HepG2 (cell line): ENCODE measurements at regions not wholly inside any gene's neighbourhood (a gene's known extent, or its start where the extent isn't known, plus 50 kb on each side); places are given as distances from the start of the nearest gene placed in this dataset.

Experiments used
- ATAC-seq: fragments of 200-7000 bp; cut with Tn5 transposase; 3 replicates; pipeline ENCODE4 v1.9.1; 2020; ENCODE audit warnings: mild to moderate bottlenecking, moderate library complexity
- BruUV-seq: library from RNA; stranded (reverse); fragments of 400-500 nt; replicated peaks from 2 replicates; lab custom pipeline; 2021; lab: Mats Ljungman, UMichigan
- CTCF ChIA-PET: fragments of 300-600 bp; formaldehyde crosslinking; extraction: SDS; loops from one replicate; lab custom pipeline; 2021; ENCODE audit warnings: low total read pairs, inconsistent platforms, low intra/inter-chr PET ratio; lab: Yijun Ruan, JAX
- POLR2A ChIA-PET: fragments of 350-600 bp; sonication (Branson Sonifier 250); formaldehyde crosslinking; loops from one replicate; lab custom pipeline; 2020; ENCODE audit warnings: antibody characterized with exemption, inconsistent platforms; lab: Yijun Ruan, JAX
- DNase-seq: peaks from one replicate; pipeline ENCODE4 v3.0.0-alpha.2; 2015; ENCODE audit warnings: low spot score
- FAIRE-seq: peaks from 3 replicates; lab custom pipeline; 2011; peaks lifted over from hg19 to GRCh38; lab: Jason Lieb, UNC
- H2AFZ ChIP-seq: one replicate; pipeline ENCODE4 v1.6.1; 2011; ENCODE audit warnings: low read length, inconsistent platforms
- H3K27ac ChIP-seq: fragments of 300-600 bp; 3 replicates; pipeline ENCODE4 v1.8.0; 2011; ENCODE audit warnings: mixed run types, mild to moderate bottlenecking, mixed read lengths, low read length, inconsistent platforms; ENCODE audit not compliant: insufficient read depth; ENCODE audit errors: extremely low read length
- H3K27me3 ChIP-seq, 2 experiments: fragments of 200-600 bp in 1 of 2; 2 replicates in 1 of 2; 3 replicates in 1 of 2; pipeline versions ENCODE4 v1.6.0 to v1.8.0; 2011; ENCODE audit warnings: low read length in 2 of 2, mild to moderate bottlenecking in 2 of 2, moderate library complexity in 2 of 2, inconsistent platforms in 1 of 2; ENCODE audit not compliant: insufficient read depth in 2 of 2, control insufficient read depth in 1 of 2
- H3K36me3 ChIP-seq, 2 experiments: fragments of 200-600 bp in 1 of 2; replicated peaks in 1 of 2; 2 replicates in 1 of 2; 3 replicates in 1 of 2; pipeline versions ENCODE4 v1.5.1 to v1.8.0; 2011; ENCODE audit warnings: low read length in 2 of 2, inconsistent platforms in 1 of 2; ENCODE audit not compliant: insufficient read depth in 2 of 2, control insufficient read depth in 1 of 2
- H3K4me1 ChIP-seq: 2 replicates; pipeline ENCODE4 v1.5.1; 2012; ENCODE audit warnings: low read length, inconsistent platforms; ENCODE audit not compliant: insufficient read depth
- H3K4me2 ChIP-seq: 2 replicates; pipeline ENCODE4 v1.6.0; 2011; ENCODE audit warnings: low read depth, low read length, inconsistent platforms
- H3K4me3 ChIP-seq, 3 experiments: fragments of 200-600 bp in 1 of 3; sonication (generic), shearing (Covaris generic) in 1 of 3; replicated peaks in 1 of 3; 2 replicates each; pipeline ENCODE4 v1.5.1; 2011 to 2016; ENCODE audit warnings: low read length in 3 of 3, inconsistent platforms in 2 of 3, low read depth in 2 of 3, mild to moderate bottlenecking in 2 of 3, control low read depth in 1 of 3, mixed read lengths in 1 of 3; ENCODE audit not compliant: insufficient read depth in 1 of 3
- H3K79me2 ChIP-seq: one replicate; pipeline ENCODE4 v1.6.1; 2011; ENCODE audit warnings: low read length, inconsistent platforms; ENCODE audit not compliant: insufficient read depth
- H3K9ac ChIP-seq: 2 replicates; pipeline ENCODE4 v1.6.0; 2011; ENCODE audit warnings: mild to moderate bottlenecking, low read depth, low read length, inconsistent platforms; ENCODE audit not compliant: insufficient read depth
- H3K9me3 ChIP-seq: 2 replicates; pipeline ENCODE4 v1.5.1; 2012; ENCODE audit warnings: mild to moderate bottlenecking, low read length
- H4K20me1 ChIP-seq: 2 replicates; pipeline ENCODE4 v1.6.0; 2011; ENCODE audit warnings: inconsistent platforms, mild to moderate bottlenecking, low read length, moderate library complexity; ENCODE audit not compliant: insufficient read depth
- BCL6 ChIP-seq: IDR thresholded peaks from 2 replicates; pipeline ENCODE4 v1.6.1; 2016; ENCODE audit warnings: missing genetic modification reagents, missing compliant biosample characterization
- CBFB ChIP-seq: sonication (generic); formaldehyde crosslinking; IDR thresholded peaks from 2 replicates; pipeline ENCODE4 v1.4.0; 2020; ENCODE audit warnings: missing genetic modification reagents
- EEA1 ChIP-seq: sonication (generic); formaldehyde crosslinking; IDR thresholded peaks from 2 replicates; pipeline ENCODE4 v1.5.1; 2020; ENCODE audit warnings: mild to moderate bottlenecking, missing genetic modification reagents, borderline replicate concordance
- ELF1 ChIP-seq: sonication (generic); formaldehyde crosslinking; IDR thresholded peaks from 2 replicates; pipeline ENCODE4 v1.4.0; 2020; ENCODE audit warnings: missing genetic modification reagents
- ZFY ChIP-seq: sonication (generic); formaldehyde crosslinking; IDR thresholded peaks from 2 replicates; pipeline ENCODE4 v1.4.0; 2020; ENCODE audit warnings: missing genetic modification reagents
- ZNF605 ChIP-seq: sonication (generic); formaldehyde crosslinking; IDR thresholded peaks from 2 replicates; pipeline ENCODE4 v1.8.0; 2022; ENCODE audit warnings: mild to moderate bottlenecking, missing genetic modification reagents
- WGBS: methylation state at CpG from one replicate; pipeline ENCODE4 v1.1.6; 2017; ENCODE audit warnings: low lambda C conversion rate; 5-methylcytosine and 5-hydroxymethylcytosine counted together
- in situ Hi-C: cut with HindIII; loops from 2 replicates; pipeline ENCODE4 v1.10.0; 2017; ENCODE audit warnings: low pct_unique_long_range_greater_than_20kb; ENCODE audit not compliant: extremely low pct_ligation_motif_present
- intact Hi-C: fragments of 100-400 bp; cut with micrococcal nuclease; formaldehyde crosslinking; loops from one replicate; pipeline ENCODE4 v1.10.0; 2022; ENCODE audit not compliant: unreplicated experiment
- TF ChIP-seq, protein P1 (sequence below): sonication (generic); formaldehyde crosslinking; IDR thresholded peaks from 2 replicates; pipeline ENCODE4 v1.8.0; 2022; ENCODE audit warnings: mild to moderate bottlenecking, missing genetic modification reagents
- TF ChIP-seq, protein P2 (sequence below): sonication (generic); formaldehyde crosslinking; IDR thresholded peaks from 2 replicates; pipeline ENCODE4 v1.4.0; 2020; ENCODE audit warnings: mild to moderate bottlenecking, missing genetic modification reagents, borderline replicate concordance
- TF ChIP-seq, protein P3 (sequence below): sonication (generic); IDR thresholded peaks from 2 replicates; pipeline ENCODE4 v1.6.1; 2016; ENCODE audit warnings: low read depth, borderline replicate concordance

DNA sequence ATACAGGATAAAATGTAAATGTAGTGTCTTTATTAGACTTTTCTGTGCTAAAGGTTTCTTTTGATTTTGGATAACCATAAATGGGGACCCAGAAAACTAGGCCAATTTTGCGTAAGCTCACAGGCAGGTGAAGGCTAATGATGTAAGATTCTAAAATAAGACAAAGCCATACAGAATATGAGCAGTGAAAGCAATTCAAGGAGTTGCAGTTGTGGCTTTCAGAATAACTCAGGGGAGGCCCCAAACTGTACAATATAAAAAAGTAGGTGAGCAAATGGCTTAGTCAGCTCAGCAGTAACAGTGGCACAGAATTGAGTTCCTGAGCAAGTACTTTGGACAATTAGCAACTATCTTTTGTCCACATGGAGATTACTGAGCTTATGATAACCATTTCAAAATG lies 81.7 kb upstream of the NRP1 start:
- no peak for DNase-seq
- ChIA-PET POLR2A (no interaction called here), CTCF (no interaction called here)
- Histone ChIP-seq H3K4me3 (no peak overlapping the region), H3K9me3 (no peaks in the 10 kb centered on the region), H4K20me1 (no peaks in the 10 kb centered on the region), H3K4me1 (no peaks in the 10 kb centered on the region), H2AFZ (no peak overlapping the region), H3K27ac (no peak overlapping the region), H3K27me3 (no peaks in the 10 kb centered on the region), H3K79me2 (no peaks in the 10 kb centered on the region), H3K9ac (no peak overlapping the region), H3K36me3 (no peaks in the 10 kb centered on the region), H3K4me2 (no peak overlapping the region)
- intact Hi-C loops (no loop called here), in situ Hi-C loops (no loop called here)
- TF ChIP-seq BCL6 (CRISPR knock-in tag) = no peak
- WGBS = 85% methylated on average over 1 of the region's 1 CpG
- no peak for FAIRE-seq
- ATAC-seq = no peak
- BruUV-seq = no TSS peak

DNA sequence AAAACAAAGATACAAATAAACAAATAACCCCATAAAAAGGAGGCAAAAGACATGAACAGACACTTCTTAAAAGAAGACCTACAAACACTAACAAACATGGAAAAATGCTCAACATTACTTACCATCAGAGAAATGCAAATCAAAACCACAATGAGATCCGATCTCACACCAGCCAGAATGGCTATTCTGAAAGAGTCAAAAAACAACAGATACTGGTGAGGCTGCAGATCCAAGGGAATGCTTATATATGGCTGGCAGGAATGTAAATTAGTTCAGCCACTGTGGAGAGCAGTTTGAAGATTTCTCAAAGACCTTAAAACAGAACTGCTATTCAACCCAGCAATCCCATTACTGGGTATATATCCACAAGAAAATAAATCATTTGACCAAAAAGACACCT lies 80.4 kb upstream of the NRP1 start:
- CTCF ChIA-PET = no interaction called here
- Histone ChIP-seq H3K27me3 (no peaks in the 10 kb centered on the region), H3K27ac (no peak overlapping the region), H2AFZ (no peak overlapping the region), H3K79me2 (no peaks in the 10 kb centered on the region), H3K9me3 (no peaks in the 10 kb centered on the region), H3K36me3 (no peaks in the 10 kb centered on the region), H3K4me2 (no peak overlapping the region), H3K4me1 (no peaks in the 10 kb centered on the region), H3K4me3 (no peak overlapping the region), H4K20me1 (no peaks in the 10 kb centered on the region), H3K9ac (no peak overlapping the region)
- DNase-seq (no peak), ATAC-seq (no peak), FAIRE-seq (no peak)
- in situ Hi-C loops = no loop called here
- WGBS = 37% methylated on average over 1 of the region's 1 CpG
- POLR2A ChIA-PET = no interaction called here
- intact Hi-C loops = no loop called here
- no TSS peak for BruUV-seq
- TF ChIP-seq, protein P1, sequence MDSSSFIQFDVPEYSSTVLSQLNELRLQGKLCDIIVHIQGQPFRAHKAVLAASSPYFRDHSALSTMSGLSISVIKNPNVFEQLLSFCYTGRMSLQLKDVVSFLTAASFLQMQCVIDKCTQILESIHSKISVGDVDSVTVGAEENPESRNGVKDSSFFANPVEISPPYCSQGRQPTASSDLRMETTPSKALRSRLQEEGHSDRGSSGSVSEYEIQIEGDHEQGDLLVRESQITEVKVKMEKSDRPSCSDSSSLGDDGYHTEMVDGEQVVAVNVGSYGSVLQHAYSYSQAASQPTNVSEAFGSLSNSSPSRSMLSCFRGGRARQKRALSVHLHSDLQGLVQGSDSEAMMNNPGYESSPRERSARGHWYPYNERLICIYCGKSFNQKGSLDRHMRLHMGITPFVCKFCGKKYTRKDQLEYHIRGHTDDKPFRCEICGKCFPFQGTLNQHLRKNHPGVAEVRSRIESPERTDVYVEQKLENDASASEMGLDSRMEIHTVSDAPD (CRISPR knock-in tag) = no peak
- TF ChIP-seq, protein P2, sequence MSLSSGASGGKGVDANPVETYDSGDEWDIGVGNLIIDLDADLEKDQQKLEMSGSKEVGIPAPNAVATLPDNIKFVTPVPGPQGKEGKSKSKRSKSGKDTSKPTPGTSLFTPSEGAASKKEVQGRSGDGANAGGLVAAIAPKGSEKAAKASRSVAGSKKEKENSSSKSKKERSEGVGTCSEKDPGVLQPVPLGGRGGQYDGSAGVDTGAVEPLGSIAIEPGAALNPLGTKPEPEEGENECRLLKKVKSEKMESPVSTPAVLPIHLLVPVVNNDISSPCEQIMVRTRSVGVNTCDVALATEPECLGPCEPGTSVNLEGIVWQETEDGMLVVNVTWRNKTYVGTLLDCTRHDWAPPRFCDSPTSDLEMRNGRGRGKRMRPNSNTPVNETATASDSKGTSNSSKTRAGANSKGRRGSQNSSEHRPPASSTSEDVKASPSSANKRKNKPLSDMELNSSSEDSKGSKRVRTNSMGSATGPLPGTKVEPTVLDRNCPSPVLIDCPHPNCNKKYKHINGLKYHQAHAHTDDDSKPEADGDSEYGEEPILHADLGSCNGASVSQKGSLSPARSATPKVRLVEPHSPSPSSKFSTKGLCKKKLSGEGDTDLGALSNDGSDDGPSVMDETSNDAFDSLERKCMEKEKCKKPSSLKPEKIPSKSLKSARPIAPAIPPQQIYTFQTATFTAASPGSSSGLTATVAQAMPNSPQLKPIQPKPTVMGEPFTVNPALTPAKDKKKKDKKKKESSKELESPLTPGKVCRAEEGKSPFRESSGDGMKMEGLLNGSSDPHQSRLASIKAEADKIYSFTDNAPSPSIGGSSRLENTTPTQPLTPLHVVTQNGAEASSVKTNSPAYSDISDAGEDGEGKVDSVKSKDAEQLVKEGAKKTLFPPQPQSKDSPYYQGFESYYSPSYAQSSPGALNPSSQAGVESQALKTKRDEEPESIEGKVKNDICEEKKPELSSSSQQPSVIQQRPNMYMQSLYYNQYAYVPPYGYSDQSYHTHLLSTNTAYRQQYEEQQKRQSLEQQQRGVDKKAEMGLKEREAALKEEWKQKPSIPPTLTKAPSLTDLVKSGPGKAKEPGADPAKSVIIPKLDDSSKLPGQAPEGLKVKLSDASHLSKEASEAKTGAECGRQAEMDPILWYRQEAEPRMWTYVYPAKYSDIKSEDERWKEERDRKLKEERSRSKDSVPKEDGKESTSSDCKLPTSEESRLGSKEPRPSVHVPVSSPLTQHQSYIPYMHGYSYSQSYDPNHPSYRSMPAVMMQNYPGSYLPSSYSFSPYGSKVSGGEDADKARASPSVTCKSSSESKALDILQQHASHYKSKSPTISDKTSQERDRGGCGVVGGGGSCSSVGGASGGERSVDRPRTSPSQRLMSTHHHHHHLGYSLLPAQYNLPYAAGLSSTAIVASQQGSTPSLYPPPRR (CRISPR knock-in tag) = no peak
- TF ChIP-seq ZFY (CRISPR knock-in tag) (no peak), CBFB (CRISPR knock-in tag) (no peak), ZNF605 (no peak), ELF1 (CRISPR knock-in tag) (no peak), EEA1 (CRISPR knock-in tag) (no peak)
- TF ChIP-seq, protein P3, sequence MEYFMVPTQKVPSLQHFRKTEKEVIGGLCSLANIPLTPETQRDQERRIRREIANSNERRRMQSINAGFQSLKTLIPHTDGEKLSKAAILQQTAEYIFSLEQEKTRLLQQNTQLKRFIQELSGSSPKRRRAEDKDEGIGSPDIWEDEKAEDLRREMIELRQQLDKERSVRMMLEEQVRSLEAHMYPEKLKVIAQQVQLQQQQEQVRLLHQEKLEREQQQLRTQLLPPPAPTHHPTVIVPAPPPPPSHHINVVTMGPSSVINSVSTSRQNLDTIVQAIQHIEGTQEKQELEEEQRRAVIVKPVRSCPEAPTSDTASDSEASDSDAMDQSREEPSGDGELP = no peak
